Tibial nerve (tissue), 3 donors: ENCODE measurements at regions not wholly inside any gene's neighbourhood (a gene's known extent, or its start where the extent isn't known, plus 50 kb on each side); places are given as distances from the start of the nearest gene placed in this dataset.

Experiments
- CTCF ChIP-seq, 5 experiments: fragments of 200-600 bp in 3 of 5; fragments of 450-650 bp in 2 of 5; sonication (generic) in 3 of 5; IDR thresholded peaks; one replicate each; pipeline ENCODE4 v1.5.1; 2016 to 2019; ENCODE audit warnings: antibody characterized with exemption in 5 of 5, mild to moderate bottlenecking in 3 of 5, moderate library complexity in 2 of 5
- POLR2A ChIP-seq, 2 donors: fragments of 450-650 bp; IDR thresholded peaks; one replicate each; pipeline ENCODE4 v1.6.1; 2017; ENCODE audit warnings: antibody characterized with exemption in 2 of 2, mild to moderate bottlenecking in 2 of 2, moderate library complexity in 2 of 2

GRCh38 chr2:82657106-82657505, 1802.0 kb downstream of the SUCLG1 start:
- TF ChIP-seq CTCF (IDR thresholded peaks at IDR 0.05): no peak
- TF ChIP-seq POLR2A (IDR thresholded peaks at IDR 0.05): no peak
